ENCODE measurements at regions not wholly inside any gene's neighbourhood (a gene's known extent, or its start where the extent isn't known, plus 50 kb on each side); places are given as distances from the start of the nearest gene placed in this dataset.

DNA sequence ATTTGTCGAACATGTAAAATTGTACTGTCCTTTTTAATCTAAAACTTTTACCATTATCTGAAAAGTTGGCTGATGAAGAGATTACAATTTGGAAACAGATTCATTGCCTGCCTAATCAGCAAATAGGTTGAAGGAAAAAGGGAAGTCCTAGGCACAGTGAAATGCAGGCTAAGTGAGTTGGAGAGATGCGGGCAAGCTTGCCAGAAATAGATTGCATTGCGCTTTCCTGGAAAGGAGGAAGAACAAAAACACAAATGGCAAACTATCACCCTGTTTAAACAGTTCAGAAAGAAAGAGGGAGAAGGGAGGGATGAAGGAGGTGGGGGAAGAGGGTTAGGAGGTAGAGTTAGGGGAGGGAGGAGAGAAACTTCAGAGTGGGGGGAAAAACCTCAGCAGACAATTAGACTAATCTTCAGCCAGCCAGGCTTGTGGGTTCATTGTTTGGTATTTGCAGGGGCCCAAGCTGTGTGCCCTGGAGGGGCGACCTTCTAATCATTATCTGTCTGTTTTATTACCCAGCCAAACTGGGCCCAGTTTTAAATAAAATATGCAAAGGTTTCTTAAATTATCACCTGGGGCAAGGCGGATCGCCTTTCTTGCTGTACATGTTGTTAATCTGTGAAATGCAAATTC is 465.2 kb downstream of the TFAP2B start:
- H3K4me1 ChIP-seq: no peaks in the 10 kb centered on the region
- H3K36me3 ChIP-seq: no peaks in the 10 kb centered on the region
- H3K4me3 ChIP-seq: no peak overlapping the region
- H3K27me3 ChIP-seq: no peaks in the 10 kb centered on the region
- no peak overlapping the region for H3K27ac ChIP-seq
- no peaks in the 10 kb centered on the region for H3K9me3 ChIP-seq
- no peak for DNase-seq (ENCODE audit: low spot score)
- TF ChIP-seq CTCF (IDR thresholded peaks at IDR 0.05): no peak

GRCh38 chr6:51285876-51286275 is 467.2 kb downstream of the TFAP2B start:
- Histone ChIP-seq H3K27me3 (no peaks in the 10 kb centered on the region), H3K4me1 (no peaks in the 10 kb centered on the region), H3K36me3 (no peaks in the 10 kb centered on the region), H3K4me3 (no peak overlapping the region), H3K27ac (no peak overlapping the region), H3K9me3 (no peaks in the 10 kb centered on the region)
- no peak for DNase-seq (ENCODE audit: low spot score)
- TF ChIP-seq CTCF (IDR thresholded peaks at IDR 0.05): no peak

DNA sequence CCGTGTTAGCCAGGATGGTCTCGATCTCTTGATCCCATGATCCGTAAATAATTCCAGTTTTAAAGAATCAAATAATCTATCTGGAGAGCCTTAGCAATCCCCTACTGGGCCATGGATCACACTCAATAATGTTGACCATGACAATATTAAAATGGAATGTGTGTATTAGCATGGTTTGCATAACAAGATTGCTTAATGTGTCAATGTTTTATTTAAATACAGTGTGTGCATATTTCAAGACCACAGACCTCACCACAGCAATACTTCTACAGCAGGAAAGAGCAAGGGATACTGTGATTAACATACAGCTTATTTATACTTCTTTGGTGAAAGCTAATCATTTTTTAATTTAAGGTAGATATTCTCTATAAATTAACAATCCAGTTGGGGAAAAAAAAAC is 470.4 kb downstream of the TFAP2B start:
- no peak for TF ChIP-seq CTCF (IDR thresholded peaks at IDR 0.05)
- no peaks in the 10 kb centered on the region for H3K27me3 ChIP-seq

GRCh38 chr6:51292659-51293058 is 474.0 kb downstream of the TFAP2B start:
- Histone ChIP-seq H3K9me3 (no peaks in the 10 kb centered on the region), H3K27ac (no peak overlapping the region), H3K4me3 (no peak overlapping the region), H3K27me3 (no peaks in the 10 kb centered on the region), H3K36me3 (no peaks in the 10 kb centered on the region), H3K4me1 (no peaks in the 10 kb centered on the region)
- no peak for TF ChIP-seq CTCF (IDR thresholded peaks at IDR 0.05)
- DNase-seq (ENCODE audit: low spot score): no peak

More for the DNA sequence above, 470.4 kb downstream of the TFAP2B start:
- Histone ChIP-seq H3K36me3 (no peaks in the 10 kb centered on the region), H3K4me1 (no peaks in the 10 kb centered on the region), H3K27ac (no peak overlapping the region), H3K4me3 (no peak overlapping the region), H3K9me3 (no peaks in the 10 kb centered on the region)
- no peak for DNase-seq (ENCODE audit: low spot score)

DNA sequence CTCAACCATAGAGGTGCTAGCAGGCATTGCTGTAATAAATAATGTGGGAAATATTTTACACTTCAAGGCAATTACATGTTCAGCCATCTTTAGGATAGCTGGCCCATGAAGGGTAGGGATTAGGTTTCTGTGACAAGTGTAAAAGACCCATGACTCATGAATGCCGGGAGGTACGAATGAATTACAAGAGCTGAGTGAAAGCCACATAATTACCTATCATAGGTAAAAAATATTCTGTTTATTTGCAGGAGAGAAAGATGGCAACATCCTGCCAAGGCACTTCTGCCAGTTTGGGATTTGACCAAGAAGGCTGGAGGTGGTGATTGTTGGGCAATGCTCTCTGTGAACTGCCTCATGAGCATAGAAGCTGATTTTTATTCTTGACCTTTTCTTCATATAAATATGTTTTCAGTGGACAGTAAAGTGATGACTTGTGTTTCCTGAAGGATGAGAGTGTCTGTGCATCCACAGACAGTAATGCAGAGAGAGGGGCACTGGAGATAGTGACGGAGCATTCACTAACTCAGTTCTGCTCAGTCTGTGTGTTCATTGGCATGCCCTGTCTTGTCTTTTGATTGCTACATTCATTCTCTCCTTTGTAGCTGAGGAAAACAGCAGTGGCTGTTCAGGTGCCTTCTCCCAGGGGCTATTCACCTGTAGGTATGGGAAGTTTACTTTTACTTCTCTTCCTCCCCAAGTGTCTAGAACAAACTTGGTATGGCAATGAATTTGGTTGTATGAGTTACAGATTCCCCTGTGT is 481.1 kb downstream of the TFAP2B start:
- TF ChIP-seq CTCF (IDR thresholded peaks at IDR 0.05): no peak
- no peaks in the 10 kb centered on the region for H3K36me3 ChIP-seq
- no peaks in the 10 kb centered on the region for H3K4me1 ChIP-seq

More for the DNA sequence above, 481.1 kb downstream of the TFAP2B start:
- Histone ChIP-seq H3K9me3 (no peaks in the 10 kb centered on the region), H3K4me3 (no peak overlapping the region), H3K27ac (no peak overlapping the region), H3K27me3 (no peaks in the 10 kb centered on the region)
- no peak for DNase-seq (ENCODE audit: low spot score)
